Hematopoietic multipotent progenitor cell (in vitro differentiated cells): ENCODE measurements at regions not wholly inside any gene's neighbourhood (a gene's known extent, or its start where the extent isn't known, plus 50 kb on each side); places are given as distances from the start of the nearest gene placed in this dataset.
"Not testable (repeated sequence)": the region's sequence is repeated elsewhere in the genome, so short reads cannot be mapped to it uniquely, and the experiment has no call there.

ENCODE experiments used
- DNase-seq, 3 donors: peaks; one replicate each; pipeline ENCODE4 v3.0.0-alpha.2; 2011 to 2015; ENCODE audit warnings: low read depth in 2 of 3, low spot score in 2 of 3

GRCh38 chr5:50343715-50344114 lies 97.4 kb downstream of the EMB start:
- no peak for DNase-seq

GRCh38 chr5:50340757-50341156 lies 100.3 kb downstream of the EMB start:
- no peak for DNase-seq

- not testable (repeated sequence) for DNase-seq
Observed at GRCh38 chr5:50330633-50331032, 110.5 kb downstream of the EMB start.

GRCh38 chr5:50328193-50328729 lies 112.8 kb downstream of the EMB start:
- DNase-seq: no peak

GRCh38 chr5:50325237-50325832 lies 115.8 kb downstream of the EMB start:
- DNase-seq: peak in 2 of 3 donors; percentile 15 to 48

GRCh38 chr5:50320131-50320749 lies 120.8 kb downstream of the EMB start:
- no peak for DNase-seq

- DNase-seq: no peak
Observed at GRCh38 chr5:50318220-50318619, 122.9 kb downstream of the EMB start.

GRCh38 chr5:50306488-50306887 lies 134.6 kb downstream of the EMB start:
- DNase-seq: not testable (repeated sequence)

- no peak for DNase-seq
Observed at GRCh38 chr5:50302815-50303490, 138.1 kb downstream of the EMB start.

- DNase-seq: no peak
Observed at GRCh38 chr5:50301756-50302155, 139.3 kb downstream of the EMB start.

GRCh38 chr5:50300878-50301277 lies 140.2 kb downstream of the EMB start:
- no peak for DNase-seq

- DNase-seq: no peak
Observed at GRCh38 chr5:50299896-50300295, 141.2 kb downstream of the EMB start.

- no peak for DNase-seq
Observed at GRCh38 chr5:50292735-50293394, 148.2 kb downstream of the EMB start.

GRCh38 chr5:50280461-50280860 lies 160.6 kb downstream of the EMB start:
- DNase-seq: not testable (repeated sequence)
